ENCODE measurements at regions not wholly inside any gene's neighbourhood (a gene's known extent, or its start where the extent isn't known, plus 50 kb on each side); places are given as distances from the start of the nearest gene placed in this dataset.

- H3K4me3 ChIP-seq (ENCODE audit: low read depth, low read length): no peak overlapping the region; the same call in 1 of the 2 replicates
- no peak overlapping the region for H3K27ac ChIP-seq (ENCODE audit: extremely low read depth, low read depth, low read length)
- H3K4me1 ChIP-seq (ENCODE audit: control insufficient read depth, insufficient read depth, low read length): peaks cover 7% of the 10 kb centered on the region
- no peaks in the 10 kb centered on the region for H3K36me3 ChIP-seq (ENCODE audit: control insufficient read depth in 2 of 2, insufficient read depth in 1 of 2, low read length in 2 of 2)
- ChIA-PET CTCF (interaction anchor here (0.6 to 1.7 kb wide), 4 partner anchors 8 to 75 kb away, joined by 3 to 10 read pairs (median 5); no protein-coding TSS in a partner anchor), POLR2A (no interaction called here)
- TF ChIP-seq ZNF280C (tag by site-specific recombination; IDR thresholded peaks at IDR 0.05) (no peak), TSHZ1 (tag by site-specific recombination; IDR thresholded peaks at IDR 0.05; ENCODE audit: borderline replicate concordance) (no peak), ZNF776 (tag by site-specific recombination; IDR thresholded peaks at IDR 0.05; ENCODE audit: borderline replicate concordance) (no peak), ZNF16 (tag by site-specific recombination; IDR thresholded peaks at IDR 0.05; ENCODE audit: low read depth) (no peak), ZNF138 (tag by site-specific recombination; IDR thresholded peaks at IDR 0.05; ENCODE audit: borderline replicate concordance) (no peak), WT1 (tag by site-specific recombination; IDR thresholded peaks at IDR 0.05) (no peak), ZNF830 (tag by site-specific recombination; IDR thresholded peaks at IDR 0.05; ENCODE audit: low read depth) (no peak), ZNF585B (tag by site-specific recombination; IDR thresholded peaks at IDR 0.05) (no peak)
- no peaks in the 10 kb centered on the region for H3K9me3 ChIP-seq (ENCODE audit: control insufficient read depth, insufficient read depth, low read depth, low read length)
Observed at GRCh38 chr13:31944262-31945160, 87.1 kb upstream of the FRY start.

- no peaks in the 10 kb centered on the region for H3K36me3 ChIP-seq (ENCODE audit: control insufficient read depth in 2 of 2, insufficient read depth in 1 of 2, low read length in 2 of 2)
- no peaks in the 10 kb centered on the region for H3K9me3 ChIP-seq (ENCODE audit: control insufficient read depth, insufficient read depth, low read depth, low read length)
- peaks cover 7% of the 10 kb centered on the region for H3K4me1 ChIP-seq (ENCODE audit: control insufficient read depth, insufficient read depth, low read length)
- peak overlapping the region; percentile 26 for H3K4me3 ChIP-seq (ENCODE audit: low read depth, low read length)
- H3K27ac ChIP-seq (ENCODE audit: extremely low read depth, low read depth, low read length): no peak overlapping the region
- CTCF ChIA-PET: interaction anchor here (1.5 to 1.7 kb wide), 3 partner anchors 33 to 36 kb away, joined by 5 to 10 read pairs (median 6); no protein-coding TSS in a partner anchor
- POLR2A ChIA-PET: interaction anchor here (0.7 to 1.3 kb wide), 4 partner anchors 15 to 283 kb away, joined by 3 read pairs; no protein-coding TSS in a partner anchor
- peak; percentile 23; the same call in 1 of the 2 replicates for TF ChIP-seq ZXDB (tag by site-specific recombination; IDR thresholded peaks at IDR 0.05)
- no peak for TF ChIP-seq ZNF148 (tag by site-specific recombination; IDR thresholded peaks at IDR 0.05; ENCODE audit: borderline replicate concordance)
- TF ChIP-seq HIC1 (tag by site-specific recombination; IDR thresholded peaks at IDR 0.05): no peak
- TF ChIP-seq ZFP69B (tag by site-specific recombination; IDR thresholded peaks at IDR 0.05): 0 out of 2 replicates have a peak, but pooled peaks have one; percentile 51
- no peak for TF ChIP-seq KLF10 (tag by site-specific recombination; IDR thresholded peaks at IDR 0.05)
- TF ChIP-seq HOXD13 (CRISPR knock-in tag; IDR thresholded peaks at IDR 0.05; ENCODE audit: borderline replicate concordance): no peak
- peak; percentile 75; the same call in 1 of the 2 replicates for TF ChIP-seq KLF8 (tag by site-specific recombination; IDR thresholded peaks at IDR 0.05)
- TF ChIP-seq ZNF473 (tag by site-specific recombination; IDR thresholded peaks at IDR 0.05): no peak
- TF ChIP-seq ZNF580 (tag by site-specific recombination; IDR thresholded peaks at IDR 0.05): no peak
- TF ChIP-seq ZNF660 (tag by site-specific recombination; IDR thresholded peaks at IDR 0.05): 0 out of 2 replicates have a peak, but pooled peaks have one; percentile 71
Observed at GRCh38 chr13:31945202-31945961, 86.2 kb upstream of the FRY start.
